OCI-LY1 (cell line): ENCODE measurements at regions not wholly inside any gene's neighbourhood (a gene's known extent, or its start where the extent isn't known, plus 50 kb on each side); places are given as distances from the start of the nearest gene placed in this dataset.

ENCODE experiments used
- H2AFZ ChIP-seq: fragments of 200-600 bp; sonication (generic), shearing (Covaris generic); 2 replicates; pipeline ENCODE4 v1.6.0; 2014; ENCODE audit warnings: antibody characterized with exemption, mild to moderate bottlenecking, low read length
- H3F3A ChIP-seq: fragments of 200-600 bp; sonication (generic), shearing (Covaris generic); 2 replicates; pipeline ENCODE4 v1.6.0; 2014; ENCODE audit warnings: mild to moderate bottlenecking, antibody characterized with exemption, low read length, moderate library complexity; ENCODE audit not compliant: insufficient read depth
- H3K27ac ChIP-seq: fragments of 200-600 bp; sonication (generic); 2 replicates; pipeline ENCODE4 v1.5.1; 2014; ENCODE audit warnings: low read length, mixed run types, mild to moderate bottlenecking, low read depth; ENCODE audit not compliant: poor library complexity, severe bottlenecking
- H3K27me3 ChIP-seq: fragments of 200-600 bp; sonication (generic); 2 replicates; pipeline ENCODE4 v1.6.0; 2014; ENCODE audit warnings: antibody characterized with exemption, mild to moderate bottlenecking, low read length, moderate library complexity; ENCODE audit not compliant: insufficient read depth
- H3K36me3 ChIP-seq: fragments of 200-600 bp; sonication (generic); 2 replicates; pipeline ENCODE4 v1.6.1; 2014; ENCODE audit warnings: mild to moderate bottlenecking, antibody characterized with exemption, low read length, moderate library complexity, mixed read lengths; ENCODE audit not compliant: insufficient read depth
- H3K4me1 ChIP-seq: fragments of 200-600 bp; sonication (generic); 2 replicates; pipeline ENCODE4 v1.5.1; 2014; ENCODE audit warnings: mild to moderate bottlenecking, low read length, moderate library complexity; ENCODE audit not compliant: insufficient read depth, severe bottlenecking
- H3K4me2 ChIP-seq: fragments of 200-600 bp; sonication (generic), shearing (Covaris generic); 2 replicates; pipeline ENCODE4 v1.6.1; 2014; ENCODE audit warnings: low read length
- H3K4me3 ChIP-seq: fragments of 200-600 bp; sonication (generic); 2 replicates; pipeline ENCODE4 v1.5.1; 2014; ENCODE audit warnings: low read length, low read depth, mild to moderate bottlenecking, mixed read lengths; ENCODE audit not compliant: poor library complexity, severe bottlenecking
- H3K79me2 ChIP-seq: fragments of 200-600 bp; shearing (Covaris generic); 2 replicates; pipeline ENCODE4 v1.6.1; 2016; ENCODE audit warnings: mixed run types, low read length, mixed read lengths; ENCODE audit not compliant: insufficient read depth
- H3K9ac ChIP-seq: fragments of 200-600 bp; sonication (generic), shearing (Covaris generic); 2 replicates; pipeline ENCODE4 v1.6.1; 2014; ENCODE audit warnings: mild to moderate bottlenecking, low read length, mixed read lengths
- H3K9me2 ChIP-seq: fragments of 200-600 bp; sonication (generic), shearing (Covaris generic); 2 replicates; pipeline ENCODE4 v1.6.1; 2014; ENCODE audit warnings: low read depth, mild to moderate bottlenecking, low read length, mixed read lengths
- H3K9me3 ChIP-seq: fragments of 200-600 bp; shearing (Covaris generic); 2 replicates; pipeline ENCODE4 v1.6.1; 2014; ENCODE audit warnings: low read length, mixed read lengths
- H4K20me1 ChIP-seq: fragments of 200-600 bp; sonication (generic), shearing (Covaris generic); 2 replicates; pipeline ENCODE4 v1.6.0; 2016; ENCODE audit warnings: mild to moderate bottlenecking, low read length; ENCODE audit not compliant: insufficient read depth
- EZH2 ChIP-seq: fragments of 200-600 bp; sonication (generic), shearing (Covaris generic); IDR thresholded peaks from 2 replicates; pipeline ENCODE4 v1.8.0; 2017; ENCODE audit warnings: borderline replicate concordance, mixed run types, mild to moderate bottlenecking, antibody characterized with exemption, low read length, moderate library complexity, mixed read lengths
- TF ChIP-seq, protein P1 (sequence below): fragments of 200-600 bp; sonication (generic), shearing (Covaris generic); IDR thresholded peaks from 2 replicates; pipeline ENCODE4 v1.5.1; 2017; ENCODE audit warnings: mild to moderate bottlenecking, antibody characterized with exemption, low read length, moderate library complexity, mixed read lengths

DNA sequence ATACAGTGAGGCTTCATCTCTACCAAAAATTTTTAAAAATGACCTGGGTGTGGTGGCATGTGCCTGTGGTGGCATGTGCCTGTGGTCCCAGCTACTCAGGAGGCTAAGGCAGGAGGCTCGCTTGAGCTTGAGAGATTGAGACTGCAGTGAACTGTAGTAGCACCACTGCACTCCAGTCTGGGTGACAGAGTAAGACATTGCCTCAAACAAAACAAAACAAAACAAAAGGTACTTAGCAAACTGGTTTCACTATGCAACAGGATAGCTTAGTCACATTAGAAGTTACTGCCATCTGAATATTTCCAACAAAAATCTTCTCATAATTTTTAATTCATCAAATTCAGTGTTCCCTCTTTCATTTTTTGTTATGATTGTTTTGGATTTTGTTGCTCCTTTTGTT lies 137.9 kb downstream of the QRSL1 start:
- Histone ChIP-seq H3F3A (no peaks in the 10 kb centered on the region), H3K27ac (peak overlapping the region; percentile 64), H3K4me3 (no peak overlapping the region), H3K36me3 (no peaks in the 10 kb centered on the region), H3K4me1 (peaks cover 49% of the 10 kb centered on the region), H3K9me2 (no peaks in the 10 kb centered on the region), H3K9ac (no peak overlapping the region), H3K27me3 (no peaks in the 10 kb centered on the region), H4K20me1 (no peaks in the 10 kb centered on the region), H3K79me2 (no peaks in the 10 kb centered on the region), H2AFZ (no peak overlapping the region), H3K9me3 (peaks cover 14% of the 10 kb centered on the region), H3K4me2 (no peak overlapping the region)
- no peak for TF ChIP-seq EZH2
- TF ChIP-seq, protein P1, sequence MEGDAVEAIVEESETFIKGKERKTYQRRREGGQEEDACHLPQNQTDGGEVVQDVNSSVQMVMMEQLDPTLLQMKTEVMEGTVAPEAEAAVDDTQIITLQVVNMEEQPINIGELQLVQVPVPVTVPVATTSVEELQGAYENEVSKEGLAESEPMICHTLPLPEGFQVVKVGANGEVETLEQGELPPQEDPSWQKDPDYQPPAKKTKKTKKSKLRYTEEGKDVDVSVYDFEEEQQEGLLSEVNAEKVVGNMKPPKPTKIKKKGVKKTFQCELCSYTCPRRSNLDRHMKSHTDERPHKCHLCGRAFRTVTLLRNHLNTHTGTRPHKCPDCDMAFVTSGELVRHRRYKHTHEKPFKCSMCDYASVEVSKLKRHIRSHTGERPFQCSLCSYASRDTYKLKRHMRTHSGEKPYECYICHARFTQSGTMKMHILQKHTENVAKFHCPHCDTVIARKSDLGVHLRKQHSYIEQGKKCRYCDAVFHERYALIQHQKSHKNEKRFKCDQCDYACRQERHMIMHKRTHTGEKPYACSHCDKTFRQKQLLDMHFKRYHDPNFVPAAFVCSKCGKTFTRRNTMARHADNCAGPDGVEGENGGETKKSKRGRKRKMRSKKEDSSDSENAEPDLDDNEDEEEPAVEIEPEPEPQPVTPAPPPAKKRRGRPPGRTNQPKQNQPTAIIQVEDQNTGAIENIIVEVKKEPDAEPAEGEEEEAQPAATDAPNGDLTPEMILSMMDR: no peak

DNA sequence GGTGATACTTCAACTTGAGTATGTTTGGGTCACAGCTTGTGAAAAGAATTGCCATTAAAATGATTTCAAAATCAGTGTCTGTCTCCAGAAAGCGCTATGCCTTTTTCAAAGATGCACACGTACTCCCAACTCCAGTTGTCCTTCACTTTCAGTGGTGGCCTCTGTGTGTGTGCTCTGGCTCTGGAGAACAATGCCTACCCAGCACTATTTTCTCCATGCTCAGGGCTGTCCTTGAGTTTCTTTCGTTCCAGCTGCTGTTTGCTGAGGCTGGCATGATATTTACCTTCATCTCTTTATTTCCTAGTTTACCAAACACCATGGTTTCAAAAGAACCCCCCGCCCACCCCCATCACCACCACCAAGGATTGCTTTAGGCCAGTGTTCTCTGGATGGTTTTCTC lies 136.8 kb downstream of the QRSL1 start:
- TF ChIP-seq EZH2: no peak
- TF ChIP-seq, protein P1: no peak

DNA sequence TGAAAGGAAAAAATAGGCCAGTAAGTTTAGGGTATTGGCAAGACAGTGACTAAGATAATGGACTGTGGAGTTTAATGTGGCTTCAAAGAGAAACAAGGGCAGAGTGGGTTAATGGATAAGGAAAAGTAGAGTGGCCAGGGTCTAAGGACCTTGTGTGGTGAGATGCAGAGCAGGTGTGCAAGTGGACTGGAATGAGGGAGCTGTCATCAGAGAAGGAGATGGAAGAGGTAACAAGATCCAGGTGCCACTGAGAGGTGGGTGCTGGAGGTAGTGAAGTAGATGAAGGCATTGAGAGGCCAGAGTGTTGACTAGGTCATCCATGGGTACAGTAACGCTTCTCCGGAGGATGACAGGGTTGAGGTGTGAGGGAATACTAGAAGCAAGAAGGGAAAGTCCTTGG lies 136.1 kb downstream of the QRSL1 start:
- Histone ChIP-seq H3F3A (no peaks in the 10 kb centered on the region), H3K4me1 (peaks cover 49% of the 10 kb centered on the region), H3K4me3 (peak overlapping the region; percentile 48), H3K9me3 (peaks cover 7% of the 10 kb centered on the region), H3K27me3 (no peaks in the 10 kb centered on the region), H3K79me2 (no peaks in the 10 kb centered on the region), H3K27ac (peak overlapping the region; percentile 64), H3K36me3 (no peaks in the 10 kb centered on the region), H4K20me1 (no peaks in the 10 kb centered on the region), H3K4me2 (peak overlapping the region; percentile 55), H3K9ac (peak overlapping the region; percentile 39), H2AFZ (no peak overlapping the region), H3K9me2 (no peaks in the 10 kb centered on the region)
- TF ChIP-seq, protein P1: no peak
- TF ChIP-seq EZH2: no peak

More for the DNA sequence above, 136.8 kb downstream of the QRSL1 start:
- Histone ChIP-seq H4K20me1 (no peaks in the 10 kb centered on the region), H3F3A (no peaks in the 10 kb centered on the region), H3K27me3 (no peaks in the 10 kb centered on the region), H3K27ac (peak overlapping the region; percentile 64), H3K4me3 (no peak overlapping the region), H2AFZ (no peak overlapping the region), H3K9me3 (peaks cover 10% of the 10 kb centered on the region), H3K9ac (no peak overlapping the region), H3K4me2 (peak overlapping the region; percentile 55; the same call in 1 of the 2 replicates), H3K36me3 (no peaks in the 10 kb centered on the region), H3K9me2 (no peaks in the 10 kb centered on the region), H3K79me2 (no peaks in the 10 kb centered on the region), H3K4me1 (peaks cover 49% of the 10 kb centered on the region)
